Right ventricle myocardium superior (tissue), 1 donor: ENCODE measurements at regions not wholly inside any gene's neighbourhood (a gene's known extent, or its start where the extent isn't known, plus 50 kb on each side); places are given as distances from the start of the nearest gene placed in this dataset.
A peak's percentile ranks its signal among the peaks of the same experiment; 100 is the strongest.
"Not testable (repeated sequence)": the region's sequence is repeated elsewhere in the genome, so short reads cannot be mapped to it uniquely, and the experiment has no call there.

Experiments used
- ATAC-seq: fragments of 200-7000 bp; cut with Tn5 transposase; one replicate; pipeline ENCODE4 v1.9.1; 2020; ENCODE audit warnings: mild to moderate bottlenecking; ENCODE audit not compliant: poor library complexity
- DNase-seq: peaks from one replicate; pipeline ENCODE4 v3.0.0-alpha.2; 2020
- intact Hi-C: fragments of 100-400 bp; cut with DNase I; formaldehyde crosslinking; loops from one replicate; pipeline ENCODE4 v1.11.2; 2022
- donor health status: DM: no; HTN: yes; CAD: no; lungs with severe emphysema.

DNA sequence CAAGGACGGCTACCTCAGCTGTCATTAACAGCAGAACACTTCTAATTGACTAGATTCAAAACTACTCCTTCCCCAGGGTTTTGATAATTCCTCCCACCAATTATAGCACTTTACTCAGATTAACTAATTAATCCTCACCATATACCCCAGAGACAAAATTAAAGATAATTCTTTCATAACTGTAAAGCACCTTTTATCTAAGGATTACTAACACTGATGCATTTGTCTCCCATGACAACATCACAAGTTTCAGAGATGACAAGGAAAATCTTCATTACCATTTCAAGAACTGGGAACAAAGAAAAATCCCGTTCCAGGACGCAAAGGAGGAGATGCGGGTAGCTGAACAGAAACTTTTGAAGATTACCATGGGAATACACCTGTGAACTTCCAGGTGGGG, 129.4 kb upstream of the ITGA6 start:
- no peak for DNase-seq
- no peak for ATAC-seq
- intact Hi-C loops = no loop called here

DNA sequence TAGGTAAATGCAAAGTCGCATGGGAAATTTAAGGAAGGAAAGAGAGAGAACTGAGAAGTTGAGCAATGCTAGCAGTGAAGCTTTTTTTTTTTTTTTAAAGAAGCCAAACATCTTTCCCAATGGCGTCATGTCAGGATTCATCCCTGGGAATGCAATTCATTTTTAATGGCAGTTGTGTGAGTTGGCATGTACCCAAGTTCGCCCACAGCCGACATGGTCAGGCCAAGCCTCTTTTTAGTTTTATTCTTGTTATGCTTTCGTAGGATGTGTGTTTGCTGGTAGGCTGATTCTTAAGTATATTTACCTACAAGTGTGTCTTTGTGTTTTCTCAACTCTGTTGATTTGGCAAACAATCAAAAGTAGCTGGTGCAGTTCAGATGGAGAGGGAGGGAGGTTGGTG, 127.6 kb upstream of the ITGA6 start:
- ATAC-seq (no peak), DNase-seq (no peak)
- intact Hi-C loops = no loop called here

DNA sequence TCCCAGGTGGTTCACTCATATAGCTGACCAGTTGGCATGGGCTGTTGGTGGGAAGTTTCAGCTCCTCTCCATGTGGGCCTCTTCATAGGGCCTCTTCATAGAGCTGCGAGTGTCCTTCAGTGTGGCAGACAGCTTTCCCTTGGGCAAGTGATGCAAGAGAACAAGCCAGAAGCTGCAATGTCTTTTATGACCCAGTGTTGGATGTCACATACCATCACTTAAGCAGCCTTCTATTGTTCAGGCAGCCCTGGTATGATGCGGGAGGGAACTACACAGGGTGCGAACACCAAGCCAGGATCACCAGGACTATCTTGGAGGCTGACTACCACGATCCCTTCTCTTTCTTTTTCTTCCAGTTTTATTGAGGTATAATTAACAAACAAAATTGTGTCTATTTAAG, 126.5 kb upstream of the ITGA6 start:
- no peak for ATAC-seq
- DNase-seq = no peak
- intact Hi-C loops = no loop called here

DNA sequence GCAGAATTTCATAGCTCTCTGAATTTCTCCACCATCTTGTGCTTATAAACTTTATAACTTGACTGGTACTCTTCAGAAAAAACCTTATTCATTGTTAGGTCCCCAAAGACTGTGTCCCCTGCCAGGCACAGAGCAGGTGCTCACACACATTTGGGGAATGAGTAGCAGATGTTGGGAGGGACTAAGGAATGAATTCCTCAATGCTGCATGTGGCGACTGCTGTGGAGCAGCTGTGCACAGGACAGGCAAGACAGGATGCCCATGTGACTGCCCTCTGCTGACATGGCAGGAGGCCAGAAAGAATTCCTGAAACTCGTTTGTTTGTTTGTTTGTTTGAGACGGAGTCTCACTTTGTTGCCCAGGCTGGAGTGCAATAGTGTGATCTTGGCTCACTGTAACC, 122.3 kb upstream of the ITGA6 start:
- intact Hi-C loops = no loop called here
- DNase-seq = no peak
- ATAC-seq = no peak

DNA sequence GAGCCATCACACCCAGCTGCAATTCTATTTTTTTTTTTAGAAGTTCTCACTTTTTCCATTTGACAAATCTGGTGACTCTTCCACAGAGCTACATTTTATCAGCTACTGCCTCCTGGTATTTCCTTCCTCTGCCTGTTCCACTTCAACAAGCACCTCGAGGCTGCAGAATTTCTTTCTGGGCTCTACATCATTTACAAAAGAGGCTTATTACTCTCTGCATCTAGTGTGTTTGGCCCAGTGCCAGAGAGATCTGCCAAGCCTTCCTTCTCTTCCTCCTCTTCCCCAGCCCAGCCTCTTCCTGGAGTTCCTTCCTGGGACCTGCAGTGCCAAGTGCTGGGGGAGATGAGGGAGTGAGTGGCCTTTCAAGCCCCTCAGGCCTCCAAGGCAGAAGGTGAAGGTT, 119.6 kb upstream of the ITGA6 start:
- DNase-seq (no peak), ATAC-seq (peak; percentile 41)
- intact Hi-C loops = no loop called here

DNA sequence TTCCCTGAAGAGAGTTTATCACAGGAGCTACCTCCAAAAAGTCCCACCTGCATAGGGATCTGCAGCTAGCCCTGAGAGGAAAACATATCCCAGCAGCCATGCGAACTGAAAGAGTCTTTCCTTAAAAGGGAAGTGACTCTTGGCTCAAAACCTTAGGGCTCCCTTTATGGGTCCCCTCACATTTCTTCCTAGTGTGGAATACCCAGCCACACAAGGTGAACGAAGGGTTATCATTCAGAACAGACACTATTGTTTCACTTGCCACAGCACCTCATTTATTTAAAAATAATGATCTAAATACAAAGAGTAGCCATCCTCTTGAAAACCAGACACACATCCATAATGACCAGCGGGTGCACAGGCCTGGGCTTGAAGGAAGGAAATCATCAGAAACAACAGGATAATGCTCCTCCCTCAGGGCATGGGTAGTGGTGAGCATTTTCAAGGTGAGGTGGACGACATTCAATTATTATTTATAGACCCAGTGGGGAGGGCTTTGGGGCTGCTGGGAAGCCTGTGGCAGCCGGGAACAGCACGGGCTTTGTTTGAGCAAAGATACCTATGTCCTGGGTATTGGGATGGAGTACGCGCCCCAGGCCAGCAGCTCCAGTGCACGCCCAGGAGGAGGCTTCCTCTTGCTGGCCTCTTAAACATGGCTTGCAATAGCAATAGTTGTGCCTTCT, 119.0 kb upstream of the ITGA6 start:
- ATAC-seq = peak; percentile 65
- intact Hi-C loops = no loop called here
- DNase-seq = no peak

DNA sequence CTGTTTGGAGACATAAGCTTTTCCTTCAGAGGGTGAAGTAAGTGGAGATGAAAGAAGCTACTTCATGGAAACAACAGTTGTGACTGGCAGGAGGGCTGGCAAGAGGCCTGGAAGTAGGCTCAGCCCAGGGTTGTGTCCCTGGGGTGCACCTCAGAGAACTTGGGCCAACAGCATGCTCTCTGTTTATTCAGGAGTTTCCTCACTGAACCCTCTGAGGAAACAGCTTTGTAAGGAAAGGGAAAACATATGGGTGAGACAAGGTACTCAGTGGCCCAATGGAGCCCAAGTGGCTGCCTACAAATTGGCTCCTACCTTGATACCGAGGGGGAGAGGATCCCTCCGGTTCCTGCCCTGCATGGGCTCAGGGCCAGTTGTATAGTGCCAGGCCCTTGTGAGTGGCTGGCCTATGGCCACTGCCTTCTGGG, 115.5 kb upstream of the ITGA6 start:
- ATAC-seq (peak; percentile 40), DNase-seq (no peak)
- intact Hi-C loops = no loop called here

DNA sequence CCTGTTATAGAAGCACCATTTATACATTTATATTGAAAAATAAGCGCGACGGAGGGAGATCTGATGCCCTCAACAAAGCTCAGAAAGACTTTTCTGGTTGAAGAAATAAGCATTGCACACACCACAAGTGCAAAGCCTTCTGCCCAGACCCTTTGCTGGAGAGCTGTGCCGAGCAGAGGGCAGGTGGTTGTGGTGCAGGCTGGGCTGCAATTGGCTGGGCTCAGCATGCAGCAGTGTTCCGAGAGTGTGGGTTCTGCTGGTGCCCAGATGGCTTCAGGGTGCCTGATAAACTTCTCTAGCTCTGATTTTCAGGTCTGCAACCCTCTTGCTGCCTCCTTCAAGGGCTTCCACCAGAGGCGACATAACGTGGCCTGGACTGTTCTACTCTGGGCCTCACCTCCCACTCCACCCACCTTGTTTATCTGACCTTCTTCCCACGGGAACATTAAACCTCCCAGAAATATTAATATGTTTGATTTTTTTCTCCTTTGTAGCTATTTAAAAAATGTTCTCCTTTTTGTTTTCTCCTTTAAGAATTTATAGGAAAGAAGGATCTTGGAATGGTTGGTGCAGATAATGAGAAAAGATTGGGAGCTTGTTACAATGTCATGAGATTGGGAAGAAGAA, 113.6 kb upstream of the ITGA6 start:
- DNase-seq (no peak), ATAC-seq (no peak)
- intact Hi-C loops = no loop called here

DNA sequence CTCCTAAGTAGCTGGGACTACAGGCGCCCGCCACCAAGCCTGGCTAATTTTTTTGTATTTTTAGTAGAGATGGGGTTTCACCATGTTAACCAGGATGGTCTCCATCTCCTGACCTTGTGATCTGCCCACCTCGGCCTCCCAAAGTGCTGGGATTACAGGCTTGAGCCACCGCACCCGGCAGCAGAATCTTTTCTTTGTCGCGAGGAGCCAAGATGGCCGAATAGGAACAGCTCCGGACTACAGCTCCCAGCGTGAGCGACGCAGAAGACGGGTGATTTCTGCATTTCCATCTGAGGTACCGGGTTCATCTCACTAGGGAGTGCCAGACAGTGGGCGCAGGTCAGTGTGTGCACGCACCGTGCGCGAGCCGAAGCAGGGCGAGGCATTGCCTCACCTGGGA, 112.3 kb upstream of the ITGA6 start:
- ATAC-seq, DNase-seq, intact Hi-C loops: not testable (repeated sequence)

DNA sequence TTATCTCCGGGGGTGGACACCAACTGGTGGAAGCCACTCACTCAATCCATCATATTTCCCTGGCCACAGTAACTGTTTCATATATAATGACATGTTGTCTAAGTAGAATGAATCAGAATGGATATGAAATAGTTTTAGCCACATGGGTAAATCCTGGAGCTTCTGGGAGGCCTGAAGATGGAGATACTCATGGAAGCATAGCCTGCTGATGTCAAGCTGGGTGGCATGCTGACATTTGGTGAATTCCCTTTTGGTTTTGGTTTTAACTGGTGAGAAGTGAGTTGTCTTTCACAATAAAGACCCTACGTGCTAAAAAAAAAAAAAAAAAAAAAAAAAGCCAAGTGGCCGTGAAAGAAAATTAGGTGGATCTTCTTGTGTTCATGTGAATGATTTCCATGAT, 105.3 kb upstream of the ITGA6 start:
- no peak for ATAC-seq
- intact Hi-C loops = no loop called here

DNA sequence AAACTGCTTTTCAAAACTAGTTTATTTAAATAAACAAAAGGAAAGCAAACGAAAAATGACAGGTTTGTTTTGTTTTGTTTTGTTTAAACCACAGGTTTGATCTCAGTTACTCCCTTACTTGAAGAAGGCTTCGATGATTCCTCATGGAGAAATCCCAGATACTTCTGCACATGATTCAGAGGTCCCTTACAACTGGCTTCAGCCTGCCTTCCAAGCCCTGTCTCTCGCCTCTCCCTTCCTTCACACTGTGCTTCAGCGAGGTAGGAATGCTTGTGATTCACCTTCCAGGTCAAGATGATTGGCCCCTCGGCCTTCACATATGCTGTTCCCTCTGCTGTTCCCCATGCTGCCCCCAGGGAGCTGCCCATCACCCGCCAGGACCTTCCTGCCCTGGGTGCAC, 104.1 kb upstream of the ITGA6 start:
- intact Hi-C loops = no loop called here
- ATAC-seq (no peak), DNase-seq (no peak)

More for the DNA sequence above, 105.3 kb upstream of the ITGA6 start:
- no peak for DNase-seq

DNA sequence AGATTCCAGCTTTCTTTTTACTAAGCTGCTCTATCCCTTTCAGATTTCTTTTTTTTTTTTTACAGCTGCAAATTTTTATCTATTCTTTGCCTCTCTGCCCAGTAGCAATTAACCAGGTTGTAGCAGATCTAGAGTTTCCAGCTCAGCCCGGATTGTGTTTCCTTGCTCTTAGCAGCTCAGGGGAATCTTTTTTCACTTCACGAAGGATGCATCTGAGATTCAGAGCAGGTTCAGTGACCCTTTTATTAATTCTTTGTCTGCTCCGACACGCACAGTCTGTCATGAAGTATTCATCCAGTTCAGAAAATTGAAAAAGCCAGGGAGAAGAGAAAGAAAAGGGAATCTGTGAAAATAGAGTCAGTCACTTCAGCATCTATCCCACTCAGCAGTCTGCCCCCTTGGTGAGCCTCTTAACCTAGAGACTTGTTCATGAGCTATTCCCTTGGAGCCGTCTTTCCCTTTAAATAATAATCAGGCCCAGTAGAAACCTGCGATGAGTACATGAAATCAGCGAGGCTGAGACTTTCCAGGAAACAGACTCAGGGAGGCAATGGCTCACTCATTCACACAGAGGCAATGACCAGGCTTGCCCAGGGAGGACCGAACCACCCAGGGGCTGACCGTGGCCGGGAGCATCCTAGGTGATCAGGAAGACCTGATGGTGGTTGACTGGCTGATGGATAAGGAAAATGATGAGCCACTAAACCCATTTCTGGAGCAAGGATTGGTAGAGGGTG, 103.4 kb upstream of the ITGA6 start:
- DNase-seq (no peak), ATAC-seq (no peak)
- intact Hi-C loops = no loop called here

DNA sequence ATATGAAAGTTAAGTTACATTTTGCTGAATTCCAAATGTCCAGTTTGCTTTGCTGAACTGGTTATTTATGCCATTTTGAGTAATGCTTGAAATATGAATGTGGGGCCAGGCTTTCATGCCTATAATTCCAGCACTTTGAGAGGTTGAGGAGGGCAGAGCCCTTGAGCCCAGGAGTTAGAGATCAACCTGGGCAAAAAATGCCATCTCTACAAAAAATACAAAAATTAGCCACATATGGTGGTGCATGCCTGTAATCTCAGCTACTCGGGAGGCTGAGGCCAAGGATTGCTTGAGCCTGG, 101.2 kb upstream of the ITGA6 start:
- ATAC-seq = no peak
- intact Hi-C loops = no loop called here
- DNase-seq = no peak

DNA sequence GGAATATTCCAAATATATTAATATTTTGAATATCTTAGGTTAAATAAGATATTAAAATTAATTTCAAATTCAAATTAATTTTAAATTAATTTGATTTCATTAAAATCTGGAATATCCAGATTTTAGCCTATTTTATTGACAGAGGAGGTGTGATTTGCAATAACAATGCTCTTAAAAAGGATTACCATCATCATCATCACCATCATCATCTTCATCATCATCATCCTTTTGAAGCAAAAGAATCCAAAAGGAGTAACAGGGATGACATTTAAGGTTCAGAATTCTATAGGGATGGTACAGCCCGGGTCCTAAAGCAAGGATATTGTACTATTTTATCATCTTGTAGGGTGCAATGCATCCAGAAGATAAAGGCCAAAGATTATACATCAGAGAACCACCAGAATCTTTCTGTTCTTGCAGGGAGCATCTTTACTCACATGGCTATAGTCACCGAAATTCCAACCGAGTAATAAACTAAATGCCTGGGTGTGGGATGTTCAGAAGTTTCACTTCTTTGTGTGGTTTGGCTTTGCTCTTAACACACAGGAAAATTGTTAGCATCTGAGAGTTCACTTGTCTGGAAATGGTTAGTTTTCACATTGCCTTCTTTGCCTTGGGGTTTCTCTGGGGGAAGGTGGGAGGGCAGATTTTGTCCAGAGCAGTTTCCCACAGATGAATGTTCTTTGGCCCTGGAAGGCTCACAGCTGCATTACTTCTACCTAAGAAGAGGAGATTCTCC, 99.1 kb upstream of the ITGA6 start:
- DNase-seq (no peak), ATAC-seq (no peak)
- intact Hi-C loops = no loop called here

DNA sequence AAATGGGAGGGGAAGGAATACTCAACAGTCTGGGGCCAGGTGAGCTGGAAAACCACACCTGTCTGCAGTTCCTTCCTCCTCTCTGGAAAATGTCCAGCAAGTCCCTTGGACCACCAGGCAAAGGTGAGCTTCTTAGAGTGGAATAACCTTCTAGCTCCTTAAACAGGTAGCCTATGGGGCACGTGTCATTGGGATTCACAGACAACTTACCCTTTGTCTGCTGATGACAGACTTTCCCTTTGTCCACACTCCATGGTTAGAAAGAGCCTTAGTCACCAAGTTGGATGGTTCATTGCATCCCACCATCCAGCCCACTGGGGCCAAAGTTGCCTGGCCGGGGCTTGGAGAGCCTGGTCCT, 98.0 kb upstream of the ITGA6 start:
- DNase-seq (no peak), ATAC-seq (no peak)
- intact Hi-C loops = no loop called here

DNA sequence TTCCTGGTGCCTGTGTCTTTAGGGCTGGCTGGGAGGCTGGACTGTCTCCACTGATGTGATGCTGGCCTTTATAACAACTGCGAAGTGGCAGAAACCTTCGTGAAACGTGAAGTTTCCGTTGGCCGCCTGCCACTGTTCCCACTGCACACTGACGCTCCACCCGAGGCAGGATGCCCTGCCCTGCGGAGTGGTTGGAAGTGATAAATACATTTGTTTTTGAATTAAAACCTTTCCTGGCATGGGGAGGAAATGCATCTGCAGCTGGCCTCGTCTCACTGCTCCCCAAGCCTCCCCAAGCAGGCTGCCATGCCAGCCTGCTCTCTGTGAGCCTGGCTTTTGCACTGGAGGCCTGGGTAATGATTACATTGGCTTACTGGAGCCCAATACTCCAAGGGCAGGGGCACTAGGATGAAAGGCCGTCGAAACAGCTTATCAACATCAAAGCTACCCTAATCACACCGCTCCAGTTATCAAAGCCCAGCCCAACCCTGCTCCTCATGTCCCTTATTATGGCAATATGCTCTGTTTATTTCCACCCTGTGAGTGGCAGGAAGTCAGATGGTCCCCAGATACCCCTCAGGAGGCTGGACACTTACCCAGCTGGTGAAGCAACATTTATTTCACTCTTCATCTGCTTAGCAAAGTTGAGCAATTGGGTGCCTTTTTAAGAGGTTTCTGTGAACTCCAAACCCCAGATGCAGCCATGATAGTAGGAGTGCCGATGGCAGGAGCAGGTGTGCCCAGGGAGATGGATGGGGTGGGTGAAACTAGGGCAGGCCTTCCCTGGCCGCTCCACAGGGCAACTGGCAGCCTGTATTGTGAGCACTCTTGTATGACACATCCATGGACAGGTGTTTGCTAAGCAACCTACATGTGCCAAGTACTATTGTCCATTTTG, 97.4 kb upstream of the ITGA6 start:
- DNase-seq (peak; percentile 82), ATAC-seq (peak; percentile 49)
- intact Hi-C loops = no loop called here

DNA sequence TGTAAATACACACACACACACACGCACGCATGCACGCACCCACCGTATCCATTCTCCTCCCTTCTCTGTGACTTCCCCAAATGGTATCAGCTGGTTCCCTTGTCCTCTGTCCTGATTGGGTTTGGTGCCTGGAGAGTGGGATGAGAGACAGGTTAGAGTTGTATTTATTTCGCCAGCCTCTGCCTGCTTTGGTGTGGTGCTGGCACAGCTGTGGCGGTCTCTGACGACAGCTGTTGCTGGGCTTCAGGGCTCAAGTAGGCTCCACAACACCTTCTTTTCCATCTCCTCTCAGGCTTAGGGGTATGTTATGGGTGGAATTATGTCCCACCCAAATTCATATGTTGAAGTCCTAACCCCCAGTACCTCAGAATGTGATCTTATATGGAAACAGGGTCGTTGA, 94.9 kb upstream of the ITGA6 start:
- DNase-seq (no peak), ATAC-seq (no peak)
- intact Hi-C loops = no loop called here

DNA sequence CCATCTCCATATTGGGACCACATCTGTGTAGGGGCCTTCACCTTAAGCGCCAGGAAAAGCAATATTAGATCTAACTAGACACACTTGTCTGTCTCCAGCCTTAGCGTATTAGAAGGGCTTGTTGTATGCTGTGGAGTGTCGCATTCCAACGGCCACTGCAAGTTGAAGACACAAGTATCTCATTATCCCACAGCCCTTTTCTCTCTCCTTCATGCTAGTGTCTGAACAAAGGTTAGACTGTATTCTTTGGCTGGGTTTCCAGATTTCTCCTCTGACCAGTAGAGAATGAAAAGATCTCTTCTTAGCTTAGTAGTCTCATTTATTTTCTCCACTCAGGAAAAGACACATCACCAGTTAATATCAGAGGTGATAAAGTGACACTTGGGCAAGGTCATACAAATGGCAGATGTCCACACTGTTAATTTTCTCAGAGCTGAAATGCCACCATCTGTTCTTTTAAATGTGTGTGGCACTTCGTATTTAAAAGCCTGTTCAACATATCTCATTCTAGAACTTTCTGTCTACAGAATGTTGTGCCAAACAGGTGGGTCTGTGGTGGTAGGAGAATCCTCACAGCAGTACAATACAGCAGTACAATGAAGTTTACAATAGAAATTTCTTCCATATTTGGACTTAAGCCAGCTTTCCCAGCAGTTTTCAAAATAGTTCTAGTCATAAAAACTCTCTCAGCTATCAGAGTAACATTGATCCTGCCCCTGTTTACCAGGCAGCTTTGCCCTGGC, 94.0 kb upstream of the ITGA6 start:
- DNase-seq (no peak), ATAC-seq (no peak)
- intact Hi-C loops = no loop called here
